GM12878 (cell line): ENCODE measurements at regions not wholly inside any gene's neighbourhood (a gene's known extent, or its start where the extent isn't known, plus 50 kb on each side); places are given as distances from the start of the nearest gene placed in this dataset.

Source experiments
- ATAC-seq: fragments of 200-7000 bp; cut with Tn5 transposase; 3 replicates; pipeline ENCODE4 v1.9.1; 2020; ENCODE audit warnings: mild to moderate bottlenecking, moderate library complexity
- BruUV-seq: library from RNA; stranded (reverse); fragments of 400-500 nt; replicated peaks from 2 replicates; lab custom pipeline; 2021; lab: Mats Ljungman, UMichigan
- CTCF ChIA-PET: fragments of 300-600 bp; sonication (Branson Sonifier 250); formaldehyde crosslinking; extraction: SDS; loops from one replicate; lab custom pipeline; 2021; ENCODE audit warnings: inconsistent platforms; lab: Yijun Ruan, JAX
- POLR2A ChIA-PET: fragments of 350-600 bp; formaldehyde crosslinking; extraction: SDS; loops from one replicate; lab custom pipeline; 2021; ENCODE audit warnings: inconsistent platforms; lab: Charles Lee
- RAD21 ChIA-PET: fragments of 300-600 bp; sonication (Branson Sonifier 250); formaldehyde crosslinking; loops from one replicate; lab custom pipeline; 2023; ENCODE audit warnings: antibody characterized with exemption; ENCODE audit not compliant: unreplicated experiment; lab: Charles Lee
- SMC1A ChIA-PET: fragments of 300-600 bp; sonication (Branson Sonifier 250); formaldehyde crosslinking; loops from one replicate; lab custom pipeline; 2023; ENCODE audit not compliant: unreplicated experiment, uncharacterized antibody; lab: Charles Lee
- DNase-seq: peaks from one replicate; pipeline ENCODE4 v3.0.0-alpha.2; 2011; ENCODE audit warnings: low read depth, low spot score
- FAIRE-seq: peaks from 3 replicates; lab custom pipeline; 2011; peaks lifted over from hg19 to GRCh38; lab: Jason Lieb, UNC
- H2AFZ ChIP-seq: 2 replicates; pipeline ENCODE4 v1.6.0; 2011; ENCODE audit warnings: low read depth, low read length, control low read depth; ENCODE audit not compliant: control insufficient read depth
- H3K27ac ChIP-seq: 2 replicates; pipeline ENCODE4 v1.5.1; 2011; ENCODE audit warnings: control low read depth; ENCODE audit not compliant: control insufficient read depth, insufficient read depth
- H3K27me3 ChIP-seq, 2 experiments: replicated peaks in 1 of 2; 2 replicates each; pipeline versions ENCODE4 v1.6.0 to v1.6.1; 2011; ENCODE audit warnings: low read length in 1 of 2; ENCODE audit not compliant: control insufficient read depth in 2 of 2, insufficient read depth in 2 of 2
- H3K36me3 ChIP-seq, 2 experiments: 2 replicates each; pipeline ENCODE4 v1.5.1; 2011; ENCODE audit warnings: low read length in 1 of 2; ENCODE audit not compliant: control insufficient read depth in 2 of 2, insufficient read depth in 2 of 2
- H3K4me1 ChIP-seq: 2 replicates; pipeline ENCODE4 v1.6.1; 2011; ENCODE audit warnings: mild to moderate bottlenecking, low read length, moderate library complexity, mixed read lengths; ENCODE audit not compliant: control insufficient read depth, insufficient read depth
- H3K4me2 ChIP-seq: 2 replicates; pipeline ENCODE4 v1.6.0; 2011; ENCODE audit warnings: control low read depth; ENCODE audit not compliant: control insufficient read depth, insufficient read depth
- H3K4me3 ChIP-seq: fragments of 200-600 bp; sonication (generic); 2 replicates; pipeline ENCODE4 v1.5.1; 2016
- H3K79me2 ChIP-seq: 2 replicates; pipeline ENCODE4 v1.6.0; 2011; ENCODE audit warnings: low read length; ENCODE audit not compliant: control insufficient read depth, insufficient read depth
- H3K9ac ChIP-seq: 2 replicates; pipeline ENCODE4 v1.8.0; 2011; ENCODE audit warnings: low read length, control low read depth, mixed read lengths; ENCODE audit not compliant: control insufficient read depth, insufficient read depth
- H3K9me3 ChIP-seq: replicated peaks from 3 replicates; pipeline ENCODE4 v1.5.1; 2011; ENCODE audit warnings: mild to moderate bottlenecking, low read length; ENCODE audit not compliant: control insufficient read depth, insufficient read depth
- H4K20me1 ChIP-seq: 2 replicates; pipeline ENCODE4 v1.6.0; 2011; ENCODE audit not compliant: control insufficient read depth, insufficient read depth
- ATF3 ChIP-seq: IDR thresholded peaks from 2 replicates; pipeline ENCODE4 v1.6.1; 2011; ENCODE audit warnings: low read depth, mild to moderate bottlenecking, low read length, moderate library complexity, borderline replicate concordance; ENCODE audit errors: extremely low read depth
- ATF7 ChIP-seq: fragments of 450-650 bp; IDR thresholded peaks from 2 replicates; pipeline ENCODE4 v1.6.1; 2016; ENCODE audit warnings: low read depth, mild to moderate bottlenecking
- BMI1 ChIP-seq: fragments of 450-650 bp; IDR thresholded peaks from 2 replicates; pipeline ENCODE4 v1.6.1; 2016; ENCODE audit warnings: mild to moderate bottlenecking, moderate library complexity, borderline replicate concordance
- CHD2 ChIP-seq: IDR thresholded peaks from 2 replicates; pipeline ENCODE4 v1.6.1; 2011; ENCODE audit warnings: low read depth, low read length, improper control_type of control experiment, borderline replicate concordance
- EZH2 ChIP-seq: IDR thresholded peaks from 2 replicates; pipeline ENCODE4 v1.6.1; 2012; ENCODE audit warnings: low read depth, mild to moderate bottlenecking, control low read depth, inconsistent platforms, low read length, borderline replicate concordance; ENCODE audit not compliant: control insufficient read depth
- FOXM1 ChIP-seq: IDR thresholded peaks from 2 replicates; pipeline ENCODE4 v1.6.1; 2012; ENCODE audit warnings: low read depth, mild to moderate bottlenecking, inconsistent platforms, low read length, moderate library complexity
- JUND ChIP-seq: IDR thresholded peaks from 2 replicates; pipeline ENCODE4 v1.6.1; 2012; ENCODE audit warnings: low read depth, mild to moderate bottlenecking, low read length, improper control_type of control experiment, moderate library complexity
- LARP7 ChIP-seq: fragments of 450-650 bp; IDR thresholded peaks from 2 replicates; pipeline ENCODE4 v1.6.1; 2017; ENCODE audit warnings: mild to moderate bottlenecking
- NRF1 ChIP-seq: conservative IDR thresholded peaks from 2 replicates; pipeline ENCODE4 v1.6.1; 2011; ENCODE audit warnings: mild to moderate bottlenecking, low read depth, low read length, improper control_type of control experiment
- RUNX3 ChIP-seq: IDR thresholded peaks from 2 replicates; pipeline ENCODE4 v1.6.1; 2012; ENCODE audit warnings: low read length, inconsistent platforms
- SKIL ChIP-seq: fragments of 450-650 bp; IDR thresholded peaks from 2 replicates; pipeline ENCODE4 v1.6.1; 2017; ENCODE audit warnings: mild to moderate bottlenecking, low read depth, inconsistent platforms; ENCODE audit not compliant: poor library complexity, severe bottlenecking
- SREBF2 ChIP-seq: IDR thresholded peaks from 2 replicates; pipeline ENCODE4 v1.6.1; 2012; ENCODE audit warnings: mild to moderate bottlenecking, low read length
- STAT3 ChIP-seq: IDR thresholded peaks from 2 replicates; pipeline ENCODE4 v1.6.1; 2011; ENCODE audit warnings: low read depth, low read length, improper control_type of control experiment
- ZNF207 ChIP-seq: fragments of 450-650 bp; IDR thresholded peaks from 2 replicates; pipeline ENCODE4 v1.6.1; 2014; ENCODE audit warnings: antibody characterized with exemption, mild to moderate bottlenecking, borderline replicate concordance
- ZNF384 ChIP-seq: IDR thresholded peaks from 2 replicates; pipeline ENCODE4 v1.6.1; 2012; ENCODE audit warnings: low read depth, mild to moderate bottlenecking, low read length, improper control_type of control experiment, borderline replicate concordance
- WGBS: methylation state at CpG from one replicate; pipeline ENCODE4 v1.1.6; 2016; ENCODE audit warnings: low lambda C conversion rate; ENCODE audit not compliant: insufficient replicate concordance, insufficient coverage; ENCODE audit errors: missing lambda C conversion rate; 5-methylcytosine and 5-hydroxymethylcytosine counted together
- in situ Hi-C: fragments of 300-500 bp; cut with MboI; formaldehyde crosslinking; loops from 9 replicates; pipeline ENCODE4 v1.14.3; 2018; ENCODE audit warnings: mixed read lengths
- intact Hi-C: fragments of 100-400 bp; cut with micrococcal nuclease; formaldehyde crosslinking; loops from one replicate; pipeline ENCODE4 v1.14.2; 2022; ENCODE audit not compliant: unreplicated experiment
- TF ChIP-seq, protein P1 (sequence below): fragments of 150-350 bp; IDR thresholded peaks from 2 replicates; pipeline ENCODE4 v1.6.1; 2014; ENCODE audit warnings: mild to moderate bottlenecking, low read depth, low read length
- TF ChIP-seq, protein P2 (sequence below): fragments of 450-650 bp; IDR thresholded peaks from 2 replicates; pipeline ENCODE4 v1.6.1; 2017; ENCODE audit warnings: mild to moderate bottlenecking, moderate library complexity

- TF ChIP-seq, protein P1, sequence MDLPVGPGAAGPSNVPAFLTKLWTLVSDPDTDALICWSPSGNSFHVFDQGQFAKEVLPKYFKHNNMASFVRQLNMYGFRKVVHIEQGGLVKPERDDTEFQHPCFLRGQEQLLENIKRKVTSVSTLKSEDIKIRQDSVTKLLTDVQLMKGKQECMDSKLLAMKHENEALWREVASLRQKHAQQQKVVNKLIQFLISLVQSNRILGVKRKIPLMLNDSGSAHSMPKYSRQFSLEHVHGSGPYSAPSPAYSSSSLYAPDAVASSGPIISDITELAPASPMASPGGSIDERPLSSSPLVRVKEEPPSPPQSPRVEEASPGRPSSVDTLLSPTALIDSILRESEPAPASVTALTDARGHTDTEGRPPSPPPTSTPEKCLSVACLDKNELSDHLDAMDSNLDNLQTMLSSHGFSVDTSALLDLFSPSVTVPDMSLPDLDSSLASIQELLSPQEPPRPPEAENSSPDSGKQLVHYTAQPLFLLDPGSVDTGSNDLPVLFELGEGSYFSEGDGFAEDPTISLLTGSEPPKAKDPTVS: no peak
- TF ChIP-seq EZH2 (no peak), ATF7 (no peak), CHD2 (no peak), NRF1 (no peak), SREBF2 (no peak), ZNF207 (no peak), RUNX3 (no peak), ATF3 (no peak)
These were observed 222.9 kb upstream of the DDHD1 start (continued) for GRCh38 chr14:53376064-53376463.

DNA sequence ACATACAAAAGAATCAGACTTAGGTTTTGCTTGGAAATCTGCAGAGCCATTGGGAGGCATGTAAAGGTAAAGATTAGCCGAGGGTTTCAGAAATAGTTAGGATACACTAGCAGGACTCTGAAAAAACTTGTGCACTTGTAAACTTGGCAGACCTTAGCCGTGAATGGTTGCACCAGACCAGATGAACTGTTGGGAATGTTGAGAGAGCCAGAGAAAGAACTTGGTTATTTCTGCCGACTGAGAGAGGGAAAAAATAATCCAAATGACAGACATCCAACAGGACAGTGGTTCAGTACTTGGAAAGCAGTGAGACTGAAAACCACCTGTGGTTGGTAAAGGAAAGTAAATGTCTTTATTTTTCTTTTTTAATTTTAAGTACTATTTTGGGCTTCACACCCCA is 222.5 kb upstream of the DDHD1 start:
- no peak overlapping the region for H3K9ac ChIP-seq
- POLR2A ChIA-PET: no interaction called here

More for the DNA sequence above, 222.5 kb upstream of the DDHD1 start:
- intact Hi-C loops (no loop called here), in situ Hi-C loops (no loop called here)
- Histone ChIP-seq H3K4me3 (no peak overlapping the region), H3K9me3 (no peaks in the 10 kb centered on the region), H3K79me2 (no peaks in the 10 kb centered on the region), H3K27me3 (no peaks in the 10 kb centered on the region), H4K20me1 (no peaks in the 10 kb centered on the region), H3K27ac (no peak overlapping the region), H3K4me2 (no peak overlapping the region), H2AFZ (no peak overlapping the region), H3K36me3 (no peaks in the 10 kb centered on the region), H3K4me1 (no peaks in the 10 kb centered on the region)
- ChIA-PET RAD21 (no interaction called here), SMC1A (no interaction called here), CTCF (no interaction called here)
- TF ChIP-seq, protein P2, sequence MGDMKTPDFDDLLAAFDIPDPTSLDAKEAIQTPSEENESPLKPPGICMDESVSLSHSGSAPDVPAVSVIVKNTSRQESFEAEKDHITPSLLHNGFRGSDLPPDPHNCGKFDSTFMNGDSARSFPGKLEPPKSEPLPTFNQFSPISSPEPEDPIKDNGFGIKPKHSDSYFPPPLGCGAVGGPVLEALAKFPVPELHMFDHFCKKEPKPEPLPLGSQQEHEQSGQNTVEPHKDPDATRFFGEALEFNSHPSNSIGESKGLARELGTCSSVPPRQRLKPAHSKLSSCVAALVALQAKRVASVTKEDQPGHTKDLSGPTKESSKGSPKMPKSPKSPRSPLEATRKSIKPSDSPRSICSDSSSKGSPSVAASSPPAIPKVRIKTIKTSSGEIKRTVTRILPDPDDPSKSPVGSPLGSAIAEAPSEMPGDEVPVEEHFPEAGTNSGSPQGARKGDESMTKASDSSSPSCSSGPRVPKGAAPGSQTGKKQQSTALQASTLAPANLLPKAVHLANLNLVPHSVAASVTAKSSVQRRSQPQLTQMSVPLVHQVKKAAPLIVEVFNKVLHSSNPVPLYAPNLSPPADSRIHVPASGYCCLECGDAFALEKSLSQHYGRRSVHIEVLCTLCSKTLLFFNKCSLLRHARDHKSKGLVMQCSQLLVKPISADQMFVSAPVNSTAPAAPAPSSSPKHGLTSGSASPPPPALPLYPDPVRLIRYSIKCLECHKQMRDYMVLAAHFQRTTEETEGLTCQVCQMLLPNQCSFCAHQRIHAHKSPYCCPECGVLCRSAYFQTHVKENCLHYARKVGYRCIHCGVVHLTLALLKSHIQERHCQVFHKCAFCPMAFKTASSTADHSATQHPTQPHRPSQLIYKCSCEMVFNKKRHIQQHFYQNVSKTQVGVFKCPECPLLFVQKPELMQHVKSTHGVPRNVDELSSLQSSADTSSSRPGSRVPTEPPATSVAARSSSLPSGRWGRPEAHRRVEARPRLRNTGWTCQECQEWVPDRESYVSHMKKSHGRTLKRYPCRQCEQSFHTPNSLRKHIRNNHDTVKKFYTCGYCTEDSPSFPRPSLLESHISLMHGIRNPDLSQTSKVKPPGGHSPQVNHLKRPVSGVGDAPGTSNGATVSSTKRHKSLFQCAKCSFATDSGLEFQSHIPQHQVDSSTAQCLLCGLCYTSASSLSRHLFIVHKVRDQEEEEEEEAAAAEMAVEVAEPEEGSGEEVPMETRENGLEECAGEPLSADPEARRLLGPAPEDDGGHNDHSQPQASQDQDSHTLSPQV: no peak
- TF ChIP-seq JUND (no peak), SKIL (no peak), STAT3 (no peak), ZNF384 (no peak), FOXM1 (no peak), BMI1 (no peak), LARP7 (no peak)
- 31% methylated on average over 3 of the region's 3 CpGs for WGBS
- FAIRE-seq (no peak), DNase-seq (no peak), ATAC-seq (no peak)
- BruUV-seq: no TSS peak
